NCI-H1048 (cell line): ENCODE measurements at regions not wholly inside any gene's neighbourhood (a gene's known extent, or its start where the extent isn't known, plus 50 kb on each side); places are given as distances from the start of the nearest gene placed in this dataset.

Source experiments
- DNase-seq: peaks from one replicate; lab custom pipeline; 2025; lab: John Stamatoyannopoulos, UW

DNA sequence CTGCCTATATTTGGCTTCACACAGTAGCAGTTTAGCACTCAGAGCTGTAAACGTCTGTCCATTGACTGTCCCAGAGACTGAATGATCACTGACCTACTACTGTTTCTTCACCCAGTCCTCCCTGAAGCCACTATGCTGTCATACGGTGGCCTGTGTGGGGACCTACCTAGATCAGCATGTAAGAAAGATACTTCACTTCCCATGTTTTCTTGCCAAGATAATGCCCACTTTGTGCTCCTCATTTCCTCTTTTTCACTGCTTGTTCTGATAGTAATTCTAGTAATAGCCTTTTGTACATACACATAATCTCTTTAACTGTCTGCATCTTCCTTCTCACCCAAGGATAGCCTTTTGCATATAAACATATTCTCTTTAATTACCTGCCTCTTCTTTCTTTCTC, 109.9 kb upstream of the TIAM2 start:
- no peak for DNase-seq

- DNase-seq: no peak
These were observed 109.1 kb upstream of the TIAM2 start for GRCh38 chr6:154886016-154886415.

DNA sequence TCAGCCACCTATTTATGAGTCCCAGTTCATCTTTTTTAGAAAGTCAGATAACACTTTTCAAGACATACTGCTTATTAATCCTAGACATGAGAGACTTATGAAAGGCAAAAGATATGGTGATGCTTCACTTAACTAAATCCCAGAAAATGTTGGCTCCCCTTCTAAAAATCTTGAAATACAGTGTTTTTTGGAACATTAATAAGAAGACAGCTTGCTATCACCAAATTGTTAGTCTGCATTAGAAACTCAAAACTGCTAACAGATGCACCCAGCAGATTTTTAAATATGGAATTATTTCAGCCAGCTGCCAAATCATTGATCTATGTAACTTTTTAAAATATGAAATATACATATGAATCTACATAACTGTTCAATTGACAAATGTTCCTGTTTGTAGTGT, 108.6 kb upstream of the TIAM2 start:
- DNase-seq: no peak

- DNase-seq: no peak
These were observed 108.1 kb upstream of the TIAM2 start for GRCh38 chr6:154887051-154887450.

DNA sequence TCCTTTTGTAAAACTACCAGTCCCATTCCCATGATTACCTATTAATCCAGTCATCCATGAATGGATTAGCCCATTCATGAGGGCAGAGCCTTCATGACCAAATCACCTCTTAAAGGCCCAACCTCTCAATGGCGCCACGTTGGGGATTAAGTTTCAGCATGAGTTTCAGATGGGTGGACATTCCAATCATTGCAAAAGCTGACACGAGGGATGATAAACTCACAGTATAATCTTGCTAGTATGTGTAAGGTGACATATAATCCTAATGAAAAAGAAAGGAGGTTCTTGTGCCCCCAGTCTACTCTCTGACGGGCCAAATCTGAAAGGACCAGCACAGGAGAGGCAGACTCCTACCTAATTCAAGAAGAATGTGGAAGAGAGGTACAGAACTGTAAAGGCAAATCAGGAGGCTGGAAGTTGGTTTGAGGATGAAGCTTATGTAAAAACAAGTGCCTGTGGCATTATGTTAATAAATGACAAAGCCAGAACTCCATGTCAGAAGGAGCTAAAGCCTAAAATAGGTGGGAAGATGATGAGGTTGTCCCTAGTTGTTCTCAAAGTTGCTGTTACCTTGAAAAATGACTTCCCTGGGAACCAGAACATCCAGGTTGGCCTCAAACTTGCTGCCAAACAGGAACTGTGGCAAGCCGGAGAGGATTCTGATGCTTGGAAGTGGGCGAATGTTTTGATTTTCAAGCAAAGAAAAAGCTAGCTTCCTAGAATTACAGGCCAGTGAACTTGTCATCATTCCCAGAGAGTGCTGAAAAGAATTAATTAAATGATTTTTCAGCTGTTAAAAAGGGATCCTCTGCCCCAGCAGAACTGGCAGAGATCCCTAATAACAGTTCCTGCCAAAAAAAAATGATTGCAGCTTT, 106.5 kb upstream of the TIAM2 start:
- no peak for DNase-seq

- no peak for DNase-seq
These were observed 104.2 kb upstream of the TIAM2 start for GRCh38 chr6:154890874-154891273.

DNA sequence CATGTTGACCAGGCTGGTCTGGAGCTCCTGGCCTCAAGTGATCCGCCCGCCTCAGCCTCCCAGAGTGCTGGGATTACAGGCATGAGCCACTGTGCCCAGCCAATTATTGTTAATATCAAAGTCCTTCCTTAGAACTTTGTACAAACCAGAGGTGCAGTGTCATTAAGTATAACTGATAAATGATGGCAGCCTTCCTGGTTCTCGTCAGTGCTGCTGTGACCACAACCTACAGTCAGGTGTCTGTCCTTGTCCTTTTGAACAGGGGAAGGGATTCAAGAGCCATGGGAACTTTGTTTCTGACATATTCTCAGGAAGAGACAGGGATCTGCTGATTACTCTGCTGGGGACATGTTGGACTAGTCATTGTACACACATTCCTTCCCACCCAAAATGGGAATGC, 103.2 kb upstream of the TIAM2 start:
- DNase-seq: no peak

DNA sequence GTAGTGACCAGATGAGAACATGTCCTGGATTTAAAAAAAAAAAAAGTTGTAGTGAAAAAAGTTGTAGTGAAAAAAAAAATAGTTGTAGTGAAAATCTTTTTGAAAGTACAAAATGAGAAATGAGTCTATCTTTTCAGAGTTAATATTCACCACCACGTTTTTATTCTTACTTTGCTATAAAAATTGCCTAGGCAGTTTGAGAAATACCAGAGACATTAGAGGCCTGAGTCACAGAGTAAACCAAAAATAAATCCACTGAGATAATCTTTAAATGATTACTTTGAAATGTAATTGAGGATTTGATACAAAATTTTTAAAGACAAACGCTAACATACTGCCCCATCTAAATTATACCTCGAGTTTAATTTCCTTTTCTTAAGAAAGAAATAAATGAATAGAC, 101.2 kb upstream of the TIAM2 start:
- no peak for DNase-seq

- no peak for DNase-seq
These were observed 100.2 kb upstream of the TIAM2 start for GRCh38 chr6:154894902-154895301.

GRCh38 chr6:154895841-154896240, 99.3 kb upstream of the TIAM2 start:
- no peak for DNase-seq

- DNase-seq: no peak
These were observed 96.3 kb upstream of the TIAM2 start for GRCh38 chr6:154898821-154899220.

GRCh38 chr6:154899824-154900463, 95.2 kb upstream of the TIAM2 start:
- DNase-seq: no peak

- DNase-seq: no peak
These were observed 93.1 kb upstream of the TIAM2 start for GRCh38 chr6:154901876-154902552.

DNA sequence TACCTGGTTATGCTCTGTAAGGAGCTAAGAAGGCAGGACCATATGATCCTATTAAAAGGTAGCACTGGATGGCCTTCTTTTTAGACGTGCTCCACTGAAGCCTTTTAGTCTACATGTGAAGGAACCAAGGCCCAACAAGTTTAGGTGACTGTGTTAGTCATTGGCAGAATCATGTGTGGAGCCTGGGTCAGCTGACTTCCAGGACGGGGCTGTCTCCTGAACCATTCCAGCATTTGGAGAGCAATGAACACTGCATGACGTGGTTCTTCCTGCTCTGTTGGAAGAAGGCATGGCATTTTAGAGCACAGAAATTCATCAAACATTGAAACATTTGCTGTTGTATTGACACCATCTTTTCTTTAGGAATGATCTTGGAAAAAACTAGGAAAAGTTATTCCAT, 87.8 kb upstream of the TIAM2 start:
- DNase-seq: no peak

GRCh38 chr6:154908723-154909122, 86.4 kb upstream of the TIAM2 start:
- no peak for DNase-seq

GRCh38 chr6:154909311-154909710, 85.8 kb upstream of the TIAM2 start:
- DNase-seq: no peak

DNA sequence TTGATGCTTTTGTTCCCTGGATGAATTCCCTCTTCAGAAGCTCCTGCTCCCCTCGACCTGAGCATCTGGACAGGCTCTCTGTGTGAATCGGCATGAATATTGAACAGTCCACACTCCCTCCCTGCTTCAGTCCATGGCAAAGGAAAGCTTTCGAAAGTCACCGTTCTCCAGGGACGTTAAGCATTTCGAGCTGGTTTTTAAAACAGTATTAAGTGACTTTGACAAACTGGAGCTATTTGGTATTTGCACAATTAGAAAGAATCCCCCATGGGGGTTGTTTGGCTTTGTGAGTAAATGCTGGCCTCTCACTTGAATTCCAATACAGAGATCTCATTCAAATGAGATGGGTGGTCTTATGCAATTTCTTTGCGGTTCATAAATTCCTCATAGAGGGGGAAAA, 85.3 kb upstream of the TIAM2 start:
- DNase-seq: no peak

- DNase-seq: no peak
These were observed 80.8 kb upstream of the TIAM2 start for GRCh38 chr6:154914288-154914687.

GRCh38 chr6:154916857-154917256, 78.3 kb upstream of the TIAM2 start:
- DNase-seq: no peak

DNA sequence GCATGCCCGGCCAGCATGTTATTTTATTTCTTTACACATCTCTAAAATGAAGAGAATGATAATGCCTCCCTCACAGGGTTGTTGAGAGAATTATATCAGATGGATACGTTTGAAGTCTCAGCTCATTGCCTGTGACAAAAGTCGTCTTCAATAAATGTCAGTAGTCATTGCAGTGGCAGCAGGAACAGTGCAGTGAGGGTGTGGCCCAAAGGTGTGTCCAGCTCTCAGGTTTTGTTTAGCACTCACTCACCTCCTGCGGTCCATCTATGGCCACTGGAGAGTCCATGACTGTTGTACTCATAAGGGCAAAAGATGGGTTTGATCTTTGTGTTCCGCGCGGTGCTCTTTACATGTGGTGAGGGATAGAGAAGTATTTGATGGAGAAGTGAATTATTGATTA, 77.2 kb upstream of the TIAM2 start:
- DNase-seq: no peak

GRCh38 chr6:154919806-154920205, 75.3 kb upstream of the TIAM2 start:
- no peak for DNase-seq

DNA sequence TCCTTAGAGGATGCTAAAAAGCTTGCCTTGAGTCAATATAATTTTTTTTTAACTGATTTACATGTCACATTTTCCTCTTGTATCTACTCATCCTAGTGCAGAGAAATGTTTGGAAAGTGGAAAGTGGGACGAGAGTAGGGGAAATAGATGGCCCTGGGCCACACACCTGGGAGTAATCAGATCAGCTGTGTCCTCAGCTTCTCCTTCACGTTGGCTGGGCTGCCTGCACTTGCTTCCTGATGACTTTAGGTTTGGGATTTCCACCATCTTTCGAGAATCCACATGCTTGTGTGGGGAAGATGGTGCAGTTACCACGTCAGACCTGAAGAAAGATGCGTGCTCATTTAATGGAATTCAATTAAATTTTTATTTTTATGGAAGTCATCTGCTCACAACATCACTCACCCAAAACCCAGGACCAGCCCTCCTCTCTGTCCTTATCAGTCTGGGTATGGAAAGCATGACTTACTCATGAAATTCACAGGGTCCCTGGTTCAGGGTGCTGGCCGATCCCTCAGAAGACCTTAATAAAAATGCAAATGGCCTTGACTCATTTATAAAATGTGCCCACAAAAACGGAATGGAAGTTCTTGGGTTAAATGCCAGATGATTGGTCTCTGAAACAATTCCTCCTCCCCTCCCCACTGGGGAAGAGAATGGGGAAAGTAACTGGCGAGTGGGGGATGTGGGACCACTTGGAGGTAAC, 74.5 kb upstream of the TIAM2 start:
- no peak for DNase-seq

DNA sequence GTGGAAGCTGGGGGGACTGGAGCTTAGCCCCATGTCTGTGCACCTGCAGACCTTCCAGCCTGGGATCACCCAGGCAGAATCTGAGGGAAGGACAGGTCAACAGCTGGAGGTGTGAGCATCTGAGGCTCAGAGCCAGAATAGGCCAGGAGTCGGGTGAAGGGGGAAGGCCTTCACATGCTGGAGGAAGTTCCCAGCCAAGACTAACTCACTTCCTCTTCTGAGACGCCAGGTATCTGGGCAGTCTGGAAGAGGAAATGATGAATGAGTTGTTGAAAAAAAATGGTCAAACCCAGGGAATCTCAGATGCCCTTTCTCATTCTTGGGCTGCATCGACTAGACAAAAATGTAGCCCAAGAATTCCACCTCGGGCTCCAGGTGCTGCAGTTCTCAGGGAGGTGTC, 73.6 kb upstream of the TIAM2 start:
- DNase-seq: no peak
